Fibroblast of lung (primary cell): ENCODE measurements at regions not wholly inside any gene's neighbourhood (a gene's known extent, or its start where the extent isn't known, plus 50 kb on each side); places are given as distances from the start of the nearest gene placed in this dataset.

Experiments used
- EZH2 ChIP-seq: IDR thresholded peaks from 2 replicates; pipeline ENCODE4 v1.5.1; 2012; ENCODE audit warnings: low read length, control low read depth, mild to moderate bottlenecking; ENCODE audit errors: missing control alignments
- TF ChIP-seq, protein P1 (sequence below), 2 donors: IDR thresholded peaks in 1 of 2; conservative IDR thresholded peaks in 1 of 2; 1 replicate in 1 of 2; 2 replicates in 1 of 2; pipeline ENCODE4 v1.5.1; 2011 to 2012; ENCODE audit warnings: low read length in 2 of 2, control low read depth in 1 of 2, inconsistent platforms in 1 of 2, low read depth in 1 of 2, mild to moderate bottlenecking in 1 of 2

DNA sequence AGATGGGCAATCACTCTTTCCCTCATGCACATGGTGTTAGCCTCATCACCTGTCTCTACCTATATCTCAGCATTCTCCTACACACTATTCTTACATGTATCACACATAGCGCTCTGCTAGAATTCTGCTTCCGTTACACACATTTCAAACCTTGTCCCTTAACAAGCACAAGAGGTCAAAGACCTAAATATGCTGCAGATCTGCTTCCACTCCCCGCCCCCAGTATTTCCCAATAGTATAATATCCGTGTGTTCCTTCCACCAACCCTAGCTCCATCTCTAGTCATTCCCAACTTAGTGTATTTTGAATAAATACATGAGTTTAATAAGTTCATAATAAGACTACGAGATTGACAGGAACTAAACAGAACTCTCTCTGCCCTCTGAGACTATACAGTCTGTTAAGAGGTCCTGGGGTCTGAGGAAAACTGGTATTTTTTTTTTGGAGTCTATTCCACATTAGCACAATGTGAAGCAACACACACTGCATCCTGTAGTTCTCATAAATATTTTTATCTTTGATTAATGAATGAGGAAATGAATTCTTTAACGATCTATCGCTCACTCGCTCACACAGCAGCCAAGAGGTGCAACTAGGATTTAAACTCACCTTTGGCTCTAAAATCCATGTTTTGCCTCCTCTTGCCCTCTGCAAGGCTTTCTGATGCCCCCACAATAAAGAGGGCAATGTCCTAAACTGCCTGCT is 491.6 kb downstream of the QKI start:
- TF ChIP-seq, protein P1, sequence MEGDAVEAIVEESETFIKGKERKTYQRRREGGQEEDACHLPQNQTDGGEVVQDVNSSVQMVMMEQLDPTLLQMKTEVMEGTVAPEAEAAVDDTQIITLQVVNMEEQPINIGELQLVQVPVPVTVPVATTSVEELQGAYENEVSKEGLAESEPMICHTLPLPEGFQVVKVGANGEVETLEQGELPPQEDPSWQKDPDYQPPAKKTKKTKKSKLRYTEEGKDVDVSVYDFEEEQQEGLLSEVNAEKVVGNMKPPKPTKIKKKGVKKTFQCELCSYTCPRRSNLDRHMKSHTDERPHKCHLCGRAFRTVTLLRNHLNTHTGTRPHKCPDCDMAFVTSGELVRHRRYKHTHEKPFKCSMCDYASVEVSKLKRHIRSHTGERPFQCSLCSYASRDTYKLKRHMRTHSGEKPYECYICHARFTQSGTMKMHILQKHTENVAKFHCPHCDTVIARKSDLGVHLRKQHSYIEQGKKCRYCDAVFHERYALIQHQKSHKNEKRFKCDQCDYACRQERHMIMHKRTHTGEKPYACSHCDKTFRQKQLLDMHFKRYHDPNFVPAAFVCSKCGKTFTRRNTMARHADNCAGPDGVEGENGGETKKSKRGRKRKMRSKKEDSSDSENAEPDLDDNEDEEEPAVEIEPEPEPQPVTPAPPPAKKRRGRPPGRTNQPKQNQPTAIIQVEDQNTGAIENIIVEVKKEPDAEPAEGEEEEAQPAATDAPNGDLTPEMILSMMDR (conservative IDR thresholded peaks at IDR 0.05 in 1 of 2, IDR thresholded peaks at IDR 0.05 in 1 of 2; ENCODE audit: low read depth in 1 of 2, low read length in 2 of 2), result no peak
- TF ChIP-seq EZH2, result no peak
